ENCODE measurements at regions not wholly inside any gene's neighbourhood (a gene's known extent, or its start where the extent isn't known, plus 50 kb on each side); places are given as distances from the start of the nearest gene placed in this dataset.

DNA sequence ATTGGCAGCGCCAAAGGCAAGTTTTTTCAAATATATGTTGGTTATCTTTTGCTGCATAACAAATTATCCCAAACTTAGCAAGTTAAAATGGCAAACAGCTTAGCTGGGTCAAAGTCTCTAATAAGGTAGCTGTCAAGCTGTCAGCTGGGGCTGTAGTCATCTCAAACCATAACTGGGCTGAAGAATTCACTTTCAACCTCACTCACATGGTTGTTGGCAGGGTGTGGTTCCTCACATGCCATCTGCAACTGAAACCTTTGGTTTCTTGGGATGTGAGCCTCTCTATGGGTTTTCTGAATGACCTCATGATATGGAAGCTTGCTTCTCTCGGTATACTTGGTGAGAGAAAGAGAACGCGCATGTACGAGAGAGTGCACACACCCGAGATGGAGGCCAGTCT is 125.4 kb downstream of the LRIG3 start:
- Histone ChIP-seq H3K23ac (ENCODE audit: low read depth, low read length) (no peak overlapping the region), H2AFZ (replicated peaks; ENCODE audit: low read length, poor library complexity) (no peak overlapping the region), H3K4me1 (ENCODE audit: control insufficient read depth, insufficient read depth, low read length) (no peaks in the 10 kb centered on the region), H2BK15ac (ENCODE audit: low read depth, low read length) (no peak overlapping the region), H2BK5ac (ENCODE audit: low read depth, low read length, poor library complexity, severe bottlenecking) (no peak overlapping the region), H3K14ac (replicated peaks; ENCODE audit: low read depth, low read length) (no peak overlapping the region), H3K4me2 (ENCODE audit: low read depth, low read length) (no peak overlapping the region), H3K27me3 (ENCODE audit: control insufficient read depth, insufficient read depth, low read length) (no peaks in the 10 kb centered on the region), H2BK20ac (ENCODE audit: low read depth, low read length) (no peak overlapping the region), H3K9me3 (ENCODE audit: control insufficient read depth, insufficient read depth, low read length) (no peaks in the 10 kb centered on the region), H4K5ac (ENCODE audit: low read depth, low read length) (no peak overlapping the region), H3K18ac (ENCODE audit: low read depth, low read length) (no peak overlapping the region), H3K4me3 (ENCODE audit: insufficient read depth, low read depth, low read length) (no peak overlapping the region), H3K4ac (ENCODE audit: low read depth, low read length) (no peak overlapping the region), H3K27ac (ENCODE audit: insufficient read depth, low read length) (no peak overlapping the region), H4K8ac (ENCODE audit: low read depth in 2 of 2, low read length in 2 of 2) (no peak overlapping the region), H3K36me3 (ENCODE audit: control insufficient read depth, insufficient read depth, low read length) (no peaks in the 10 kb centered on the region), H4K20me1 (ENCODE audit: insufficient read depth, low read length) (no peaks in the 10 kb centered on the region), H3K56ac (ENCODE audit: extremely low read depth, insufficient read depth, low read length) (no peak overlapping the region), H3K9ac (ENCODE audit: low read depth, low read length) (no peak overlapping the region), H3K79me1 (ENCODE audit: low read depth in 1 of 2, low read length in 2 of 2) (no peaks in the 10 kb centered on the region), H2AK9ac (replicated peaks; ENCODE audit: low read depth, low read length, poor library complexity) (no peak overlapping the region), H4K91ac (ENCODE audit: insufficient read depth, low read depth, low read length) (no peak overlapping the region), H2BK120ac (ENCODE audit: low read depth, low read length) (no peak overlapping the region), H2AK5ac (ENCODE audit: low read depth, low read length) (no peak overlapping the region), H3K9me1 (ENCODE audit: insufficient read depth, low read length) (no peaks in the 10 kb centered on the region)
- ChIA-PET POLR2A (ENCODE audit: unreplicated experiment) (no interaction called here), CTCF (interaction anchor here (0.6 to 1.0 kb wide), 2 partner anchors 9 to 502 kb away, joined by 3 to 4 read pairs; no protein-coding TSS in a partner anchor)
- WGBS, 2 experiments (ENCODE audit: extremely low coverage in 2 of 2, insufficient read length in 1 of 2), result no CpG with 5 or more reads among the region's 6 CpGs
- DNase-seq (no peak), ATAC-seq (ENCODE audit: low read depth) (no peak)
- TF ChIP-seq NFE2L2 (IDR thresholded peaks at IDR 0.05; ENCODE audit: low read depth, low read length), result no peak
- TF ChIP-seq, protein P1, sequence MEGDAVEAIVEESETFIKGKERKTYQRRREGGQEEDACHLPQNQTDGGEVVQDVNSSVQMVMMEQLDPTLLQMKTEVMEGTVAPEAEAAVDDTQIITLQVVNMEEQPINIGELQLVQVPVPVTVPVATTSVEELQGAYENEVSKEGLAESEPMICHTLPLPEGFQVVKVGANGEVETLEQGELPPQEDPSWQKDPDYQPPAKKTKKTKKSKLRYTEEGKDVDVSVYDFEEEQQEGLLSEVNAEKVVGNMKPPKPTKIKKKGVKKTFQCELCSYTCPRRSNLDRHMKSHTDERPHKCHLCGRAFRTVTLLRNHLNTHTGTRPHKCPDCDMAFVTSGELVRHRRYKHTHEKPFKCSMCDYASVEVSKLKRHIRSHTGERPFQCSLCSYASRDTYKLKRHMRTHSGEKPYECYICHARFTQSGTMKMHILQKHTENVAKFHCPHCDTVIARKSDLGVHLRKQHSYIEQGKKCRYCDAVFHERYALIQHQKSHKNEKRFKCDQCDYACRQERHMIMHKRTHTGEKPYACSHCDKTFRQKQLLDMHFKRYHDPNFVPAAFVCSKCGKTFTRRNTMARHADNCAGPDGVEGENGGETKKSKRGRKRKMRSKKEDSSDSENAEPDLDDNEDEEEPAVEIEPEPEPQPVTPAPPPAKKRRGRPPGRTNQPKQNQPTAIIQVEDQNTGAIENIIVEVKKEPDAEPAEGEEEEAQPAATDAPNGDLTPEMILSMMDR (conservative IDR thresholded peaks at IDR 0.05; ENCODE audit: low read depth, low read length), result no peak
- no peak for TF ChIP-seq BHLHE40 (IDR thresholded peaks at IDR 0.05; ENCODE audit: low read depth, low read length)
- TF ChIP-seq RAD21 (IDR thresholded peaks at IDR 0.05; ENCODE audit: low read length), result no peak
- TF ChIP-seq RCOR1 (IDR thresholded peaks at IDR 0.05; ENCODE audit: insufficient replicate concordance, low read length), result no peak
- no peak for TF ChIP-seq FOS (IDR thresholded peaks at IDR 0.05; ENCODE audit: low read depth, low read length)
- TF ChIP-seq, protein P2, sequence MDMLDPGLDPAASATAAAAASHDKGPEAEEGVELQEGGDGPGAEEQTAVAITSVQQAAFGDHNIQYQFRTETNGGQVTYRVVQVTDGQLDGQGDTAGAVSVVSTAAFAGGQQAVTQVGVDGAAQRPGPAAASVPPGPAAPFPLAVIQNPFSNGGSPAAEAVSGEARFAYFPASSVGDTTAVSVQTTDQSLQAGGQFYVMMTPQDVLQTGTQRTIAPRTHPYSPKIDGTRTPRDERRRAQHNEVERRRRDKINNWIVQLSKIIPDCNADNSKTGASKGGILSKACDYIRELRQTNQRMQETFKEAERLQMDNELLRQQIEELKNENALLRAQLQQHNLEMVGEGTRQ (IDR thresholded peaks at IDR 0.05; ENCODE audit: low read depth, low read length), result no peak
- no peak for TF ChIP-seq CEBPB (IDR thresholded peaks at IDR 0.05; ENCODE audit: low read depth, low read length)
- dilution Hi-C loops (cut with HindIII; ENCODE audit: low sequenced_read_pairs, unreplicated experiment), result no loop called here
- no TSS peak for BruUV-seq (replicated peaks)
- intact Hi-C loops (cut with micrococcal nuclease), result no loop called here
- in situ Hi-C loops (cut with MboI; ENCODE audit: low sequenced_read_pairs), result no loop called here
